GM12875 (cell line): ENCODE measurements at regions not wholly inside any gene's neighbourhood (a gene's known extent, or its start where the extent isn't known, plus 50 kb on each side); places are given as distances from the start of the nearest gene placed in this dataset.

Experiments used
- H3K4me3 ChIP-seq: one replicate; pipeline ENCODE4 v1.5.1; 2011; ENCODE audit warnings: low read depth, low read length, control low read depth
- TF ChIP-seq, protein P1 (sequence below): IDR thresholded peaks from 2 replicates; pipeline ENCODE4 v1.5.1; 2011; ENCODE audit warnings: low read depth, mild to moderate bottlenecking, control low read depth, inconsistent platforms, low read length, moderate library complexity, borderline replicate concordance; ENCODE audit not compliant: insufficient read depth

DNA sequence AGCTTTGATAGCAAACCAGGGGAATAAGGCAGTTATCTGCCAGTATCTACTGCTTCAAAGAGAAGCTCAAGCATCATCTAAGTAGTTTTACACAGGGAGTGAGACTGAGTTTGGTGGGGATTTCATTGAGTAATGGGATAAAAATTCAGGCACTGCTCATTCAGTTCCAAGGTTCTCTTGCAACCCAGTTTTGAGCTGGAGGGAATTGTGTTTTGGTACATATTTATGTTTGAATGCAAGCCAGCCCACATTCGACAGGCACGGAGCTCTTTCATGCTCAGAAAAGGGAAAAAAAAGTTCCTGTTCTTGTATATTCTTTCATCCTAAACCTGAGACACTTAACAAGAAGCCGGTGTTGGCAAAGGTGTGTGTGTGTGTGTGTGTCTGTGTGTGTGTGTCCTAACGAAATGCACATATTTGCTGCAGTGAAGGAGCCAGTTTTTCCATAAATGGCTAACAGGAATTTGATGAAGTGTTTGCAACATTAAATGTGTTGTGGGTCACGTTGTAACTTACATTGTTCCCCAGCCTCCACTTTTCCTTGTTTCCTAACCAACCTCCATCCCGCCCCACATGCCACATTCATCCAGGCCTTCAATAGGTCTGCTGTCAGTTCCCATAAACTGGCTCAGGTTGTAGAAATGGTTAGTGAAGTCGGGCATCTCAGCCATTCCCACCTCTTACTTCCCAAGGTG is 311.1 kb downstream of the TXNL1 start:
- TF ChIP-seq, protein P1, sequence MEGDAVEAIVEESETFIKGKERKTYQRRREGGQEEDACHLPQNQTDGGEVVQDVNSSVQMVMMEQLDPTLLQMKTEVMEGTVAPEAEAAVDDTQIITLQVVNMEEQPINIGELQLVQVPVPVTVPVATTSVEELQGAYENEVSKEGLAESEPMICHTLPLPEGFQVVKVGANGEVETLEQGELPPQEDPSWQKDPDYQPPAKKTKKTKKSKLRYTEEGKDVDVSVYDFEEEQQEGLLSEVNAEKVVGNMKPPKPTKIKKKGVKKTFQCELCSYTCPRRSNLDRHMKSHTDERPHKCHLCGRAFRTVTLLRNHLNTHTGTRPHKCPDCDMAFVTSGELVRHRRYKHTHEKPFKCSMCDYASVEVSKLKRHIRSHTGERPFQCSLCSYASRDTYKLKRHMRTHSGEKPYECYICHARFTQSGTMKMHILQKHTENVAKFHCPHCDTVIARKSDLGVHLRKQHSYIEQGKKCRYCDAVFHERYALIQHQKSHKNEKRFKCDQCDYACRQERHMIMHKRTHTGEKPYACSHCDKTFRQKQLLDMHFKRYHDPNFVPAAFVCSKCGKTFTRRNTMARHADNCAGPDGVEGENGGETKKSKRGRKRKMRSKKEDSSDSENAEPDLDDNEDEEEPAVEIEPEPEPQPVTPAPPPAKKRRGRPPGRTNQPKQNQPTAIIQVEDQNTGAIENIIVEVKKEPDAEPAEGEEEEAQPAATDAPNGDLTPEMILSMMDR, result no peak
- no peak overlapping the region for H3K4me3 ChIP-seq

DNA sequence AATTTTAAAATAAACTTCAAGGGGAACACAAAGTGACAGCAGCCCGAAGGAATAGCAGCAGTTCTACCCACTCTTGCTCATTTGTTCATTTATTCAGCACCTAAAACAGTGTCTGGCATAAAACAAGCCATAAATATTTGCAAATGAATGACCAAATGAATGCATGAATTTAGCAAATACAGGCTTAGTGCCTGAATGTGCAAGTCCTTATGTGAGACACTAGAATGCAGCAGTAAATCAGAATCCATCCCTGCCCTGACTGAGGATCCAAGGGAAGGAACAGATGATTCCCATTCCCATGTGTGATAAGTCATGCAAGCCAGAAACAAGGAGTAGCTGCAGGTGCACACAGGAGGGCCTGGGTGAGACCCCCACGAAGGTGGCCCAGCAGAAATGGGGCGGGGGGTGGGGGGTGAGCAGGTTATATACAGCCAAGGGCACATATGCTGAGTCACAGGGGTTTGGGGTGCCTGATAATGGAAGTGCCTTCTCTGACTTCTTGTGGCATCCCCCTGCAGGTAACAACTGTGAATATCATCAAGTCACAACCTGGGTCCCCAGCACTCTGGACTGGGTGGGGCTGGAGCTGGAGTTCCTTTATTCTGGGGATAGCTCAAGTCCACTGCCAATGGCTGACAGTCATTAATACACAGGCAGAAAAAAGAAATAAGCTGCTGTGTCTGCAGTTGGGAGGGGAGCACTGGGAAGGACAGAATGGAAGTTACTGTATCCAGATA is 311.9 kb downstream of the TXNL1 start:
- H3K4me3 ChIP-seq, result no peak overlapping the region

DNA sequence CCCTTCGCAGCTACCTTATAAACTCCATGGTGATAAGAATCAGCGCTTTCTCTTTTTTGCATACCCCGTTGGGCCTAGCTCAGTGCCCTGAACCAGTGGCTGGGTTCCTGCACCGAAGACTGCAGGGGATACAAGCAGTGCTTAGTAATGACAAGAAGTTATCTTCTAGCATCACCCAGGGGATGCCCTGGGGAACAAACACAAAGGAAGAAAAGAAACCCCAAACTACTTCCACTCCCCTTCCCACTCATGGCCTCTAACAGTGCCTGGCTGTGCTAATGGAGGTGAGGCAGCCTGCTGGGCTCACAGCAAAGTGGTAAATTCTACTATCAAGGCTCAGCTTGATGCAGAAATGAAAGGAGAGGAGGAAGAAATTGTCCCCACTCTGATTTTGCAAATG is 314.7 kb downstream of the TXNL1 start:
- TF ChIP-seq, protein P1, result 0 out of 2 replicates have a peak, but pooled peaks have one; percentile 14

More for the DNA sequence above, 311.9 kb downstream of the TXNL1 start:
- TF ChIP-seq, protein P1, result no peak

DNA sequence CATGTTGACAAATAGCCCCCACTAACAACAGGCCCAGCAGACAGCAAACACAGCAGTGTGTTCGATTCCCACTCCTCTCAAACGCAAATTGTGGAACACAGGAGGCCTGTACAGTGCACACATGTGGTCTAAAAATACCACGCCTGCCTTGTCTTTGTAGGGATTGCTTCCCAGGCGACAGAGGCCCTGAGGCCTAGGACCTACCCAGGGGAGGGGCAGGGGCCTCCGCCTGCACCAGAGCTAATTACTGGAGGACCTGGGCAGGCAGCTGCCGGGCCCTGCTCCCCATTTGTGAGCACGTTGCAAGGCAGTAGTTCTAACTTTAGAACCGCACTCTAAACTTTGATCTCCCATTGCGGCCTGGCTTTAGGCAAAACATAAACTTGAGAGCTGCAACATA is 316.0 kb downstream of the TXNL1 start:
- H3K4me3 ChIP-seq, result no peak overlapping the region
- TF ChIP-seq, protein P1, result no peak

More for the DNA sequence above, 314.7 kb downstream of the TXNL1 start:
- H3K4me3 ChIP-seq, result no peak overlapping the region

DNA sequence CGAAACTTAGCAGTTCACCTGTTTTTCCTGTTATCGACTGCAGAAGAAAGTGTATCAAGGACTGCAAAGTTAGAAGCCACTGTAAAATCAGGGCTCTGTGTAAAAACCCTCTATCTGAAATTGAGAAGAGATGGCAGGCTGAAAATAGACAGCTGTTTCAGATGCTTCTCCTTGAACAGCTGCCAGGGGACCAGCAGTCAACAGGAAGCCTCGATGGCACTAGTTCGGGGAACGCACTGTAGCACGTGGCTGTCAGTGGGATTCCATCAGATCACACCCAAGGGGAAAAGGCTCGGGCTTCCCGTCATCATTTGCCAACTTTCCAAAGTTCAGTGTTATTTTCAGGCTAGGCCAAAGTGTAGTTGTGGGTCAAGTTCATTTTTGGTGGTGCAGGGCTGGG is 316.9 kb downstream of the TXNL1 start:
- TF ChIP-seq, protein P1, result no peak
- no peak overlapping the region for H3K4me3 ChIP-seq

DNA sequence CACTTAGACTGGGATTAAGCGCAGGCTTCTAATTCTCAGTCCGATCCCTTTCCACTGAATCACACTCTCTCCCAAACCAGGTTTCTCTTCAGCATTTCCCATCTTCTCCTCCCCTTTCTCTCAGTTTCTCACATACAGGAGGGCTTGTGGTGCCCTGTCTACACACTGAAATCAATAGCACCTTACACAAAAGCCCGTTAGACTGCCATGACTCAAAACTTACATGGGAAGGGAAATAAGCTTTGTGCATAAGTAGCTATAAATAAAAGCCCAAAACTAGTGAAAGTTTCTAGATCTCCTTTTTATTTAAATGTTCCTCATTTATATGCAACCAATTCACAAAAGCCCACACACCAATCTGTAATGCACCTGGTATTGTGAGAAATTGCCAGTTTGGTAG is 318.4 kb downstream of the TXNL1 start:
- H3K4me3 ChIP-seq, result no peak overlapping the region
- TF ChIP-seq, protein P1, result no peak

DNA sequence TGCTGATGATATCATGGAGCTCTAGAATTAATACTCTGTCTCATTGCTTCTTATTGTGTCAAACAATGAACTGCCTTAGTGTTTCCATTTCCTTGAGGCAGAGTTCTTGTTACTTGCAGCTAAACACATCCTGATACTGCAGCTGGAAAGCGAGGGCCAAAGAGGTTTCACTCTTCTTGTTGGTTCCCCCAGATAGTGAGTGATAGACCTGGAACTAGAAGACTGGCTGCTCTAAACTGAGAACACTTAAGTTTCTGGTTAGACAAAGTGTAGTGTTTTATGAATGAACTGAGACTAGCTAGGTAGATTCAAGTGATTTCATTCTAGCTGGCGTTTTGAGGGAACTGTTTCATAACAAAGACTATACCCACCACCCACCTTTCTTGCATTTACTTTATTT is 321.7 kb downstream of the TXNL1 start:
- no peak overlapping the region for H3K4me3 ChIP-seq
- TF ChIP-seq, protein P1, result no peak
